ENCODE measurements at regions not wholly inside any gene's neighbourhood (a gene's known extent, or its start where the extent isn't known, plus 50 kb on each side); places are given as distances from the start of the nearest gene placed in this dataset.

- H3K27me3 Mint-ChIP-seq: no peaks in the 10 kb centered on the region
- no peaks in the 10 kb centered on the region for H3K36me3 Mint-ChIP-seq
- H3K4me1 Mint-ChIP-seq (ENCODE audit: low read depth): no peaks in the 10 kb centered on the region
- no peak overlapping the region for H3K27ac Mint-ChIP-seq
- H3K9me3 Mint-ChIP-seq (ENCODE audit: low read depth): no peaks in the 10 kb centered on the region
- H3K4me3 Mint-ChIP-seq: no peak overlapping the region
These were observed 545.2 kb downstream of the CSNK1G3 start for GRCh38 chr5:124056991-124057723.

GRCh38 chr5:124056326-124056990 is 544.5 kb downstream of the CSNK1G3 start:
- no peak overlapping the region for H3K4me3 Mint-ChIP-seq
- H3K4me1 Mint-ChIP-seq (ENCODE audit: low read depth): no peaks in the 10 kb centered on the region
- no peaks in the 10 kb centered on the region for H3K27me3 Mint-ChIP-seq
- no peaks in the 10 kb centered on the region for H3K36me3 Mint-ChIP-seq
- H3K9me3 Mint-ChIP-seq (ENCODE audit: low read depth): no peaks in the 10 kb centered on the region
- H3K27ac Mint-ChIP-seq: no peak overlapping the region

- H3K9me3 Mint-ChIP-seq (ENCODE audit: low read depth): peaks cover 5% of the 10 kb centered on the region
- H3K36me3 Mint-ChIP-seq: no peaks in the 10 kb centered on the region
- H3K27me3 Mint-ChIP-seq: no peaks in the 10 kb centered on the region
- no peak overlapping the region for H3K4me3 Mint-ChIP-seq
- no peak overlapping the region for H3K27ac Mint-ChIP-seq
- no peaks in the 10 kb centered on the region for H3K4me1 Mint-ChIP-seq (ENCODE audit: low read depth)
These were observed 543.8 kb downstream of the CSNK1G3 start for GRCh38 chr5:124055751-124056150.

GRCh38 chr5:124054564-124054963 is 542.6 kb downstream of the CSNK1G3 start:
- H3K9me3 Mint-ChIP-seq (ENCODE audit: low read depth): peaks cover 5% of the 10 kb centered on the region
- H3K27ac Mint-ChIP-seq: no peak overlapping the region
- no peaks in the 10 kb centered on the region for H3K27me3 Mint-ChIP-seq
- H3K4me3 Mint-ChIP-seq: no peak overlapping the region
- H3K36me3 Mint-ChIP-seq: no peaks in the 10 kb centered on the region
- H3K4me1 Mint-ChIP-seq (ENCODE audit: low read depth): no peaks in the 10 kb centered on the region

- H3K9me3 Mint-ChIP-seq (ENCODE audit: low read depth): peaks cover 5% of the 10 kb centered on the region
- H3K4me1 Mint-ChIP-seq (ENCODE audit: low read depth): no peaks in the 10 kb centered on the region
- no peaks in the 10 kb centered on the region for H3K36me3 Mint-ChIP-seq
- no peak overlapping the region for H3K27ac Mint-ChIP-seq
- H3K27me3 Mint-ChIP-seq: no peaks in the 10 kb centered on the region
- no peak overlapping the region for H3K4me3 Mint-ChIP-seq
These were observed 541.4 kb downstream of the CSNK1G3 start for GRCh38 chr5:124053340-124053739.

GRCh38 chr5:124052201-124052600 is 540.2 kb downstream of the CSNK1G3 start:
- H3K27ac Mint-ChIP-seq: no peak overlapping the region
- H3K4me3 Mint-ChIP-seq: no peak overlapping the region
- peaks cover 5% of the 10 kb centered on the region for H3K9me3 Mint-ChIP-seq (ENCODE audit: low read depth)
- no peaks in the 10 kb centered on the region for H3K4me1 Mint-ChIP-seq (ENCODE audit: low read depth)
- no peaks in the 10 kb centered on the region for H3K36me3 Mint-ChIP-seq
- no peaks in the 10 kb centered on the region for H3K27me3 Mint-ChIP-seq

- Mint-ChIP-seq H3K36me3 (no peaks in the 10 kb centered on the region), H3K4me1 (ENCODE audit: low read depth) (no peaks in the 10 kb centered on the region), H3K4me3 (no peak overlapping the region), H3K27ac (no peak overlapping the region), H3K27me3 (no peaks in the 10 kb centered on the region), H3K9me3 (ENCODE audit: low read depth) (peaks cover 5% of the 10 kb centered on the region)
These were observed 538.3 kb downstream of the CSNK1G3 start for GRCh38 chr5:124050120-124050770.

GRCh38 chr5:124045412-124045811 is 533.4 kb downstream of the CSNK1G3 start:
- Mint-ChIP-seq H3K27ac (no peak overlapping the region), H3K9me3 (ENCODE audit: low read depth) (peaks cover 8% of the 10 kb centered on the region), H3K36me3 (no peaks in the 10 kb centered on the region), H3K4me3 (no peak overlapping the region), H3K27me3 (no peaks in the 10 kb centered on the region), H3K4me1 (ENCODE audit: low read depth) (no peaks in the 10 kb centered on the region)

- Mint-ChIP-seq H3K27me3 (no peaks in the 10 kb centered on the region), H3K36me3 (no peaks in the 10 kb centered on the region), H3K27ac (no peak overlapping the region), H3K4me3 (no peak overlapping the region), H3K4me1 (ENCODE audit: low read depth) (no peaks in the 10 kb centered on the region), H3K9me3 (ENCODE audit: low read depth) (peaks cover 8% of the 10 kb centered on the region)
These were observed 532.6 kb downstream of the CSNK1G3 start for GRCh38 chr5:124044613-124045012.

- no peaks in the 10 kb centered on the region for H3K4me1 Mint-ChIP-seq (ENCODE audit: low read depth)
- H3K27me3 Mint-ChIP-seq: no peaks in the 10 kb centered on the region
- peaks cover 8% of the 10 kb centered on the region for H3K9me3 Mint-ChIP-seq (ENCODE audit: low read depth)
- no peak overlapping the region for H3K27ac Mint-ChIP-seq
- H3K4me3 Mint-ChIP-seq: no peak overlapping the region
- H3K36me3 Mint-ChIP-seq: no peaks in the 10 kb centered on the region
These were observed 531.5 kb downstream of the CSNK1G3 start for GRCh38 chr5:124043456-124043855.

- no peaks in the 10 kb centered on the region for H3K4me1 Mint-ChIP-seq (ENCODE audit: low read depth)
- peaks cover 8% of the 10 kb centered on the region for H3K9me3 Mint-ChIP-seq (ENCODE audit: low read depth)
- H3K36me3 Mint-ChIP-seq: no peaks in the 10 kb centered on the region
- no peak overlapping the region for H3K4me3 Mint-ChIP-seq
- no peaks in the 10 kb centered on the region for H3K27me3 Mint-ChIP-seq
- H3K27ac Mint-ChIP-seq: no peak overlapping the region
These were observed 528.8 kb downstream of the CSNK1G3 start for GRCh38 chr5:124040799-124041198.

GRCh38 chr5:124039410-124039809 is 527.4 kb downstream of the CSNK1G3 start:
- Mint-ChIP-seq H3K4me3 (no peak overlapping the region), H3K27me3 (no peaks in the 10 kb centered on the region), H3K36me3 (no peaks in the 10 kb centered on the region), H3K4me1 (ENCODE audit: low read depth) (no peaks in the 10 kb centered on the region), H3K9me3 (ENCODE audit: low read depth) (peaks cover 8% of the 10 kb centered on the region), H3K27ac (no peak overlapping the region)

GRCh38 chr5:124036786-124037185 is 524.8 kb downstream of the CSNK1G3 start:
- H3K4me3 Mint-ChIP-seq: no peak overlapping the region
- no peaks in the 10 kb centered on the region for H3K4me1 Mint-ChIP-seq (ENCODE audit: low read depth)
- no peak overlapping the region for H3K27ac Mint-ChIP-seq
- H3K9me3 Mint-ChIP-seq (ENCODE audit: low read depth): peaks cover 7% of the 10 kb centered on the region
- no peaks in the 10 kb centered on the region for H3K27me3 Mint-ChIP-seq
- no peaks in the 10 kb centered on the region for H3K36me3 Mint-ChIP-seq

GRCh38 chr5:124034963-124035362 is 523.0 kb downstream of the CSNK1G3 start:
- H3K4me3 Mint-ChIP-seq: no peak overlapping the region
- no peaks in the 10 kb centered on the region for H3K9me3 Mint-ChIP-seq (ENCODE audit: low read depth)
- no peaks in the 10 kb centered on the region for H3K4me1 Mint-ChIP-seq (ENCODE audit: low read depth)
- H3K27ac Mint-ChIP-seq: no peak overlapping the region
- no peaks in the 10 kb centered on the region for H3K27me3 Mint-ChIP-seq
- no peaks in the 10 kb centered on the region for H3K36me3 Mint-ChIP-seq

GRCh38 chr5:124034083-124034700 is 522.2 kb downstream of the CSNK1G3 start:
- no peaks in the 10 kb centered on the region for H3K4me1 Mint-ChIP-seq (ENCODE audit: low read depth)
- H3K27ac Mint-ChIP-seq: no peak overlapping the region
- no peak overlapping the region for H3K4me3 Mint-ChIP-seq
- H3K36me3 Mint-ChIP-seq: no peaks in the 10 kb centered on the region
- no peaks in the 10 kb centered on the region for H3K9me3 Mint-ChIP-seq (ENCODE audit: low read depth)
- no peaks in the 10 kb centered on the region for H3K27me3 Mint-ChIP-seq
